ENCODE measurements at regions not wholly inside any gene's neighbourhood (a gene's known extent, or its start where the extent isn't known, plus 50 kb on each side); places are given as distances from the start of the nearest gene placed in this dataset.

GRCh38 chr6:12359036-12359435, 68.9 kb downstream of the EDN1 start:
- H3K4me2 ChIP-seq (ENCODE audit: insufficient read depth in 1 of 2, low read depth in 2 of 2, low read length in 2 of 2) = no peak overlapping the region
- no peaks in the 10 kb centered on the region for H3K27me3 ChIP-seq (replicated peaks in 1 of 4; ENCODE audit: control insufficient read depth in 3 of 4, extremely low read depth in 1 of 4, insufficient read depth in 3 of 4, low read length in 3 of 4)
- no peak overlapping the region for H3K4ac ChIP-seq (replicated peaks; ENCODE audit: insufficient read length, low read depth, low read length)
- DNase-seq (ENCODE audit: low read depth in 1 of 2, low spot score in 2 of 2) (no peak), FAIRE-seq (no peak)
- no peak overlapping the region for H2BK15ac ChIP-seq (ENCODE audit: low read length)
- H3K27ac ChIP-seq (ENCODE audit: low read depth, low read length) = no peak overlapping the region
- ChIA-PET CTCF (ENCODE audit: partially characterized antibody) (interaction anchor here (1.9 to 2.1 kb wide), 2 partner anchors 10 to 123 kb away, joined by 4 read pairs; no protein-coding TSS in a partner anchor), POLR2A (ENCODE audit: partially characterized antibody) (no interaction called here)
- H3K79me1 ChIP-seq (ENCODE audit: low read depth, low read length) = no peaks in the 10 kb centered on the region
- no peak overlapping the region for H2BK12ac ChIP-seq (ENCODE audit: low read depth, low read length)
- no peak overlapping the region for H2BK120ac ChIP-seq (replicated peaks; ENCODE audit: low read depth, low read length)
- H3K79me2 ChIP-seq (ENCODE audit: control insufficient read depth in 1 of 2, insufficient read depth in 2 of 2, low read length in 2 of 2) = no peaks in the 10 kb centered on the region
- H2BK5ac ChIP-seq (ENCODE audit: low read depth, low read length) = no peak overlapping the region
- H3K23ac ChIP-seq (ENCODE audit: insufficient read length) = no peak overlapping the region
- no peak overlapping the region for H2AK5ac ChIP-seq (ENCODE audit: low read depth, low read length)
- no peak overlapping the region for H2AFZ ChIP-seq (ENCODE audit: low read length)
- no peak overlapping the region for H3K56ac ChIP-seq (replicated peaks; ENCODE audit: insufficient read length, low read depth, low read length)
- H4K20me1 ChIP-seq (replicated peaks in 1 of 2; ENCODE audit: control insufficient read depth in 1 of 2, insufficient read depth in 2 of 2, low read length in 2 of 2) = no peaks in the 10 kb centered on the region
- H3K9me3 ChIP-seq (ENCODE audit: insufficient read depth in 2 of 2, low read depth in 1 of 2, low read length in 1 of 2) = no peaks in the 10 kb centered on the region
- WGBS, 2 experiments (ENCODE audit: extremely low coverage in 1 of 2, insufficient coverage in 1 of 2, insufficient read length in 1 of 2, insufficient replicate concordance in 2 of 2, low coverage in 1 of 2, low lambda C conversion rate in 2 of 2, missing lambda C conversion rate in 1 of 2) = 82% methylated on average over 3 of the region's 3 CpGs; no CpG with 5 or more reads in 1 of the 2 experiments
- H4K8ac ChIP-seq (ENCODE audit: extremely low read depth, insufficient read depth, low read length) = no peak overlapping the region
- H2BK20ac ChIP-seq (ENCODE audit: low read length) = no peak overlapping the region
- H3K4me1 ChIP-seq (replicated peaks in 1 of 4; ENCODE audit: control insufficient read depth in 3 of 4, insufficient read depth in 4 of 4, low read length in 3 of 4) = peaks cover 3 to 12% (median 6%) of the 10 kb centered on the region in 4 experiments; a peak in 6 of 7 replicates
- no peaks in the 10 kb centered on the region for H3K36me3 ChIP-seq (ENCODE audit: control insufficient read depth in 2 of 4, insufficient read depth in 4 of 4, low read length in 3 of 4)
- no peak overlapping the region for H3K4me3 ChIP-seq (ENCODE audit: extremely low read depth in 1 of 4, insufficient read depth in 2 of 4, low read depth in 3 of 4, low read length in 4 of 4)
- no peaks in the 10 kb centered on the region for H3K23me2 ChIP-seq (ENCODE audit: low read depth, low read length)
- no peak overlapping the region for H3K9ac ChIP-seq (replicated peaks in 1 of 4; ENCODE audit: extremely low read depth in 1 of 4, low read depth in 3 of 4, low read length in 3 of 4)
- H4K91ac ChIP-seq (replicated peaks; ENCODE audit: insufficient read length, low read length) = no peak overlapping the region
- no peak overlapping the region for H4K5ac ChIP-seq (ENCODE audit: insufficient read length, low read depth, low read length)
- H3K18ac ChIP-seq (ENCODE audit: extremely low read depth, low read length) = no peak overlapping the region
- no peak overlapping the region for H3K14ac ChIP-seq (ENCODE audit: insufficient read length)
- no peak for TF ChIP-seq NANOG (IDR thresholded peaks at IDR 0.05; ENCODE audit: insufficient read depth, low read depth, low read length, poor library complexity, severe bottlenecking)

Data from H1 (cell line).